Activated B cell treated with CpG ODN at 0.5 μM for 24 hours (primary cell): ENCODE measurements at regions not wholly inside any gene's neighbourhood (a gene's known extent, or its start where the extent isn't known, plus 50 kb on each side); places are given as distances from the start of the nearest gene placed in this dataset.

Source experiments
- ATAC-seq: fragments of 200-7000 bp; cut with Tn5 transposase; one replicate; pipeline ENCODE4 v1.10.0; 2021; ENCODE audit warnings: low read depth, mild to moderate bottlenecking, moderate library complexity
- CTCF ChIA-PET: fragments of 350-600 bp; sonication (Branson Sonifier 250); formaldehyde crosslinking; loops from one replicate; lab custom pipeline; 2021; ENCODE audit warnings: antibody characterized with exemption; lab: Charles Lee
- POLR2A ChIA-PET: fragments of 350-600 bp; sonication (Branson Sonifier 250); formaldehyde crosslinking; loops from one replicate; lab custom pipeline; 2021; ENCODE audit warnings: antibody characterized with exemption; lab: Charles Lee
- DNase-seq: peaks from one replicate; pipeline ENCODE4 v3.0.0; 2022
- H3K27ac Mint-ChIP-seq: one replicate; pipeline ENCODE4 v1.8.0; 2020; ENCODE audit warnings: mixed read lengths
- H3K27me3 Mint-ChIP-seq: one replicate; pipeline ENCODE4 v1.8.0; 2021; ENCODE audit warnings: mixed read lengths
- H3K36me3 Mint-ChIP-seq: one replicate; pipeline ENCODE4 v1.8.0; 2021; ENCODE audit warnings: low read depth, mixed read lengths
- H3K4me1 Mint-ChIP-seq: one replicate; pipeline ENCODE4 v1.8.0; 2021; ENCODE audit warnings: mixed read lengths
- H3K4me3 Mint-ChIP-seq: one replicate; pipeline ENCODE4 v1.8.0; 2020; ENCODE audit warnings: mild to moderate bottlenecking, mixed read lengths
- H3K9me3 Mint-ChIP-seq: one replicate; pipeline ENCODE4 v1.8.0; 2020; ENCODE audit warnings: mixed read lengths
- intact Hi-C: fragments of 100-400 bp; cut with micrococcal nuclease; formaldehyde crosslinking; loops from one replicate; pipeline ENCODE4 v1.15.1; 2024
- TF ChIP-seq, protein P1 (sequence below): fragments of 200-600 bp; IDR thresholded peaks from one replicate; pipeline ENCODE4 v1.8.0; 2022; ENCODE audit warnings: antibody characterized with exemption, mild to moderate bottlenecking

DNA sequence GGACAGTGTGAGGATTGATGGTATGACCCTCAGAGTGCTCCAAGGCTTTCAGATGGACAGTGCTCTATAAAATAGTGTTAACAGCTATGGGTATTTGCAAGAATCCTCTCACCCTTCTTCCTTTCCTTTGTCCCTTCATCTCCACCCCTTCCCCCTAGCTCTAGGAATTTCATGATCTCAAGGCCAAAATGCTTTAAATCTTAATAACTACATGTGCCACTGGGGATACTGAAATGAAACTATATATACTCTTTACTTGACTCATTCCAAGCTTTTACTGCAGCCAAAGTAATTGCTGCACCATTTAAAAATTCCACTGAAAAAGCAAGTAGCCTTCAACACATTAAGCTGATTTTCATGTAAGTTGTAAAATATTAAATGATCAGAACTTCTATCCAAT, 361.6 kb upstream of the SLC30A5 start:
- Mint-ChIP-seq H3K4me1 (peaks cover 3% of the 10 kb centered on the region), H3K36me3 (no peaks in the 10 kb centered on the region), H3K9me3 (no peaks in the 10 kb centered on the region), H3K27me3 (peaks cover 6% of the 10 kb centered on the region), H3K4me3 (no peak overlapping the region), H3K27ac (no peak overlapping the region)
- TF ChIP-seq, protein P1, sequence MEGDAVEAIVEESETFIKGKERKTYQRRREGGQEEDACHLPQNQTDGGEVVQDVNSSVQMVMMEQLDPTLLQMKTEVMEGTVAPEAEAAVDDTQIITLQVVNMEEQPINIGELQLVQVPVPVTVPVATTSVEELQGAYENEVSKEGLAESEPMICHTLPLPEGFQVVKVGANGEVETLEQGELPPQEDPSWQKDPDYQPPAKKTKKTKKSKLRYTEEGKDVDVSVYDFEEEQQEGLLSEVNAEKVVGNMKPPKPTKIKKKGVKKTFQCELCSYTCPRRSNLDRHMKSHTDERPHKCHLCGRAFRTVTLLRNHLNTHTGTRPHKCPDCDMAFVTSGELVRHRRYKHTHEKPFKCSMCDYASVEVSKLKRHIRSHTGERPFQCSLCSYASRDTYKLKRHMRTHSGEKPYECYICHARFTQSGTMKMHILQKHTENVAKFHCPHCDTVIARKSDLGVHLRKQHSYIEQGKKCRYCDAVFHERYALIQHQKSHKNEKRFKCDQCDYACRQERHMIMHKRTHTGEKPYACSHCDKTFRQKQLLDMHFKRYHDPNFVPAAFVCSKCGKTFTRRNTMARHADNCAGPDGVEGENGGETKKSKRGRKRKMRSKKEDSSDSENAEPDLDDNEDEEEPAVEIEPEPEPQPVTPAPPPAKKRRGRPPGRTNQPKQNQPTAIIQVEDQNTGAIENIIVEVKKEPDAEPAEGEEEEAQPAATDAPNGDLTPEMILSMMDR: no peak
- intact Hi-C loops: no loop called here
- no peak for DNase-seq
- ChIA-PET POLR2A (no interaction called here), CTCF (no interaction called here)
- ATAC-seq: no peak

DNA sequence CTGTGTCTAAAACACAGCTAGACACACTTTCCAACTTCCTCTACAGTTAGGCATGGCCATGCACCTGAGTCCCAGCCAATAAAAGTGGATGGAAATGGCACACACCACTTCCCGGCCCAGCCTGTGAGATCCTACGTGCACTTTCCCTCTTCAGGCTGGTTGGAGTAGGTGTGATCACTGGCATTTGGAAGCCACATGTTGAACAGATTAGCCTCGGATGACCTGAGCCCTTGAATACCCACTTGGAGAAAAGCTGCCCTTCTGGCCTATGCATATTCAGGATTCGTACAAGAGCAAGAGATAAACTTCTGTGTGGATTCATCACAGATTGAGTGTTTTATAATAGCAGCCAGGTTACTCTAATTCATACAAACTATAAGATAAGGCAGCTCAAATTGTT, 359.0 kb upstream of the SLC30A5 start:
- POLR2A ChIA-PET: no interaction called here
- intact Hi-C loops: no loop called here

DNA sequence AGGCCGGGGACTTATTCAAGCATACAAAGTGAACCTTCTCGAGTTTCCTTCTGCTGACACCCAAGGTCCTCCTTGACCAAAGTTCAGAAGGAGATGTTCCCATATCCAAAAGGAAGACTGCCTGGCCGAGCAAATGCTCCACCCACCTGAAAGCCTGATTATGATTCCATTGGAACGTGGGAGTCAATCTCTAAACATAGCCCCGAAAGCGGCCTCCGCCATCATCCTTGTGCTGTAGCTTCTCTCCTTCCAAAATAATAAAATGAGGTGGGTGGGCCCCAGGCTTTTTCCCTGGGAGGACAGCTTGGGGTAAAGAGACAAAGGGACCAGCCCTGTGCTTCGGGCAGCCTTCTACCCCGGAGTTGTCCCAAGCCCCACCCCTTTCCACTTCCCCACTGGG, 355.6 kb upstream of the SLC30A5 start:
- no peak for ATAC-seq
- POLR2A ChIA-PET: no interaction called here
- TF ChIP-seq, protein P1: no peak
- intact Hi-C loops: no loop called here
- Mint-ChIP-seq H3K27me3 (peaks cover 11% of the 10 kb centered on the region), H3K36me3 (no peaks in the 10 kb centered on the region), H3K4me1 (peaks cover 31% of the 10 kb centered on the region), H3K9me3 (no peaks in the 10 kb centered on the region), H3K27ac (no peak overlapping the region), H3K4me3 (no peak overlapping the region)
- CTCF ChIA-PET: no interaction called here
- DNase-seq: no peak

More for the DNA sequence above, 359.0 kb upstream of the SLC30A5 start:
- Mint-ChIP-seq H3K36me3 (no peaks in the 10 kb centered on the region), H3K4me1 (peaks cover 17% of the 10 kb centered on the region), H3K27ac (no peak overlapping the region), H3K4me3 (no peak overlapping the region), H3K27me3 (peaks cover 11% of the 10 kb centered on the region), H3K9me3 (no peaks in the 10 kb centered on the region)
- CTCF ChIA-PET: no interaction called here
- TF ChIP-seq, protein P1: no peak
- ATAC-seq (no peak), DNase-seq (no peak)

DNA sequence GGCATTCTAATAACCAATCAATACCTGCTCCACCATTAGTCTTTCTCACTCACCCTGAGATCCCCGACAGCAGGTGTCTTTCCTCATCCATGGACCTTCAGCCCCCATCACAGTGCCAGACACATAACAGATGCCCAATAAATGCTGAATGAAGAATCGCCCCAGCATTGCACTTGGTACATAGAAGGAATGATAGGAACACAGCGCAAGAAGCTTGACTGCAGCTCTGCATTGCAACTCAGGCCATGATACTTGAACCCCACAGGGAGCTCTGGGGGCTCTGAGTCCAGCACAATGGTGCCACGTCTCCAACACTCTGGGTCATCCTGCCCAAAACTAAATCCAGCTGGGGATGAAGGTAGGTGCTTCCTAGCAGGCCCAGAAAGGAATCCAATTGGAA, 355.0 kb upstream of the SLC30A5 start:
- ATAC-seq (no peak), DNase-seq (no peak)
- peaks cover 31% of the 10 kb centered on the region for H3K4me1 Mint-ChIP-seq
- POLR2A ChIA-PET: no interaction called here
- H3K27me3 Mint-ChIP-seq: peaks cover 11% of the 10 kb centered on the region
- intact Hi-C loops: no loop called here
- no peaks in the 10 kb centered on the region for H3K36me3 Mint-ChIP-seq
- TF ChIP-seq, protein P1: no peak
- H3K27ac Mint-ChIP-seq: no peak overlapping the region
- no peak overlapping the region for H3K4me3 Mint-ChIP-seq
- no peaks in the 10 kb centered on the region for H3K9me3 Mint-ChIP-seq
- CTCF ChIA-PET: no interaction called here

DNA sequence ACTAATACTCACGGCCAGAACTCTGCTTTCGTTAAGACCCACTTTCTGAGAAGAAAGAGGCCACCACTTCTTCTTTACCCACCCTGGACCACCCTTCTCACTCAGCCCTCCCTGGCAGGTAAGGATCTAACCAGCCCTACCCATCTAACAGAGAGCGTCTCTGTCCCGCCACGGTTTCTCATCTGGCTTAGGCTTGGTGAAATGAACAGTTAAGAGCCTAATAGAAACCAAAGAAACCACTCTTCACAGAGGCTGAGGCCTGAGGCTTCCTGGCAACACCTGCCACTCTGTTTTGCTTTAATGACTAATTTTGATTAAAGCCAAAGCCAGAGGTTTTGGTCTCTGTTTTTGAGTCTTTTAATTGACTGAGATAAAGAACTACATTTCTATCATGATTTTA, 354.1 kb upstream of the SLC30A5 start:
- intact Hi-C loops: loop anchor here (1.0 kb wide), 1 partner anchor 123 kb away; no protein-coding TSS in a partner anchor
- POLR2A ChIA-PET: no interaction called here
- CTCF ChIA-PET: no interaction called here
- Mint-ChIP-seq H3K4me1 (peaks cover 34% of the 10 kb centered on the region), H3K4me3 (peak overlapping the region; percentile 44), H3K27ac (no peak overlapping the region), H3K36me3 (no peaks in the 10 kb centered on the region), H3K9me3 (no peaks in the 10 kb centered on the region), H3K27me3 (peaks cover 10% of the 10 kb centered on the region)
- DNase-seq (no peak), ATAC-seq (peak; percentile 25)
- TF ChIP-seq, protein P1: no peak
